ENCODE measurements at regions not wholly inside any gene's neighbourhood (a gene's known extent, or its start where the extent isn't known, plus 50 kb on each side); places are given as distances from the start of the nearest gene placed in this dataset.

DNA sequence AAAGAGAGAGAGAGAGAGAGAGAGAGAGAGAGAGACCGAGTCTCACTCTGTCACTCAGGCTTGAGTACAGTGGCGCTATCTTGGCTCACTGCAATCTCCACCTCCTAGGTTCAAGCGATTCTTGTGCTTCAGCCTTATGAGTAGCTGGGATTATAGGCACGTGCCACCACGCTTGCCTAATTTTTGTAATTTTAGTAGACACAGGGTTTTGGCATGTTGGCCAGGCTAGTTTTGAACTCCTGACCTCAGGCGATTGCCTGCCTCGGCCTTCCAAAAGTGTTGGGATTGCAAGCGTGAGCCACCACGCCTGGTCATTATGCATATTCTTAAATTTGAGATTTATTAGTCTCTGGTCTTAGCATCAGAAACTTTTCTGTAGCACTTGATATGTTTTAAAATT is 317.9 kb upstream of the ATP2B1 start:
- ChIA-PET POLR2A (no interaction called here), CTCF (no interaction called here)

DNA sequence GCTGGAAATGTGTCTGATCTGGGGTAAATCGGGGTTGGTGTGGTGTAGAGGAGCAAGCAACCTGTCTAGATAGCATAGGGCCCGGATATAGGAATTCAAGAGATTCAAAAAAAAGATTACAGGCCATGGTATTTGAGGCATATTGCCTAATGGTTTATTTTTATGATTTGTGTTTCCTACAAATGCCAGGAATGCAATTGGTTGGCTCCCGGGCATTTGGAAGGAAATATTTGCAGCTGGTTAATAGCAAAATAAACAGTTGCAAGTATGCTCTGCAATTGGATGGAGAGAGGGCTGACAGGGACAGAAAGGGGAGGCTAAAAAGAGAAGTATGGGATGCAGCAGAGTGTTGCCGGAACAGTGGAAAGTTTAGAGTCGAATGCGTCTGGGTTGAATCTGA is 315.6 kb upstream of the ATP2B1 start:
- CTCF ChIA-PET = no interaction called here
- POLR2A ChIA-PET = no interaction called here

DNA sequence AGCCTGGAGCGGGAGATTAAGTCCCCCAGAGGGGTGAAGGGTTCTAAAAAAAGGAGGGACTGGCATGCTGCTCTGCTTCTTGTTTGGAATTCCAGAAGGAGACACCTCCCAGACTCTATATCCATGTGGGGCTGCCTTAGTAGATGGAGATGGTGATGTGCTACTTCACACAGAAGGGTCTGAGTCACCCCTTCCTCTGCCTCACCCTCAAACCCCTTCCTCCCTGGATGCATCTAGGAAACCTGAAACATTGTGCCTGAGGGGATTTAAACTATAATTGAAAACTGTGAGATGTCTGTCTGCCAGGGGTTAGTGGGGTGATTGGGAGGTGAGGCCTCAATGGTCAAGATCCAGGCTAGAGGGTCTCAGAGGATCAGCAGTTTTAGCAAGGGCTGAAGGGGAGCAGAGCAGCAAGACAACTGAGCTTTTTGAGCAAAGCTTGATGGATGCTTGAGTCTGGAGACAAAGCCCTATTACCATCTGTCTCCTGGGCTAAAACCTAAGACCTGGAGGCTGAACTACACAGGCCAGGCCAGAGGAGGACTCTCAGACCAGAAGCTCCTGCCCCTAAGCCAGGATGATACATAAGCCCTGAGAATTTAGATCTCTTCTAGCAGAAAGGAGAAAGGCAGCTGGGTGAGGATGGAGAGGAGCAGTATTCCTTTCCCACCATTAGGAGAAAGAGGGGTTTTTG is 314.7 kb upstream of the ATP2B1 start:
- ChIA-PET POLR2A (no interaction called here), CTCF (no interaction called here)

DNA sequence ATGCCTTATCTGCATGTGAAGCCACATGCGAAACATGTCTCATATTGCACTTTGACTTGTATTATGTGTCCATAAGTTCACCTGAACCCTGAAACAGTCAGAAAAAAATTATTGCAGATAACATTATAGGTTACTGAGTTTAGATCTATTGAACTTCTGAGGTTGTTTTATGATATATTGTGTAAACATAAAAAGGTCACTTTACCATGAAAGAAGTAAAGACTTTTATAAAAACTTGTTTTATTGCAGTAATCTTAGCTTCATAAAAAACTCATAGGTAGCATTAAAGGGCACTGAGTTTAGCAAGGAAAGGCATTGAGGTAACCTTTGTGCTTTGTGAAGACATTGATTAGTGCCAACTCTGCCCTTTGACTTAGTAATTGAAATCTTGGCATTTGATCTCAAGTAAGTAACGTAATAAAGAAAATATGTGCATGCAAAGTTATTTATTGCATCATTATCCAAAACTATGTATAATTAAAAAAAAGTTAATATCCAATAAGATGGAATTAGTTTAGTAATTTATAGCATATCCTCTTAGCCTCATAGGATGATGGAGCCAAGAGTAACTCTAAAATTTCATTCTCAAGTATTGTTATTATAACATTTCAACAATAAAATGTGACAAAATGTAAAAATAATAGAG is 313.3 kb upstream of the ATP2B1 start:
- ChIA-PET CTCF (no interaction called here), POLR2A (no interaction called here)

DNA sequence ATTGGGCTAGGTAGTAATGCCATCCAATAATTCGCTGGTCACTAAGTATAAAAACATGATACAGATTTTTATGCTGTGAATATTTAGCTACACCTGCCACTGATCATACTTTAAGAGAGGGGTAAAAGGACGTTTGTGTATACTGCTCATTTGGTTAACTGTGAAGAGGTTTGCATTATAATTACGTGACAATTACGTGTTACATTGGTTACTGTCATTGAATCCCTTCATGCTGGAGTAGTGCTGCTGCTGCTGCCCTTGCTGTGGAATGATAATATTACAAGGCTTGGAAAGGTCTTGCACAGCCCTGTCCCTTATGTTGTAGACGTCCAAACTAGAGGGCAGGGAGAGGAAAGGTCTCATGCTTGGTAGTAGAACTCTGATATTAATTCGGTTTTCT is 312.2 kb upstream of the ATP2B1 start:
- CTCF ChIA-PET = no interaction called here
- POLR2A ChIA-PET = no interaction called here

DNA sequence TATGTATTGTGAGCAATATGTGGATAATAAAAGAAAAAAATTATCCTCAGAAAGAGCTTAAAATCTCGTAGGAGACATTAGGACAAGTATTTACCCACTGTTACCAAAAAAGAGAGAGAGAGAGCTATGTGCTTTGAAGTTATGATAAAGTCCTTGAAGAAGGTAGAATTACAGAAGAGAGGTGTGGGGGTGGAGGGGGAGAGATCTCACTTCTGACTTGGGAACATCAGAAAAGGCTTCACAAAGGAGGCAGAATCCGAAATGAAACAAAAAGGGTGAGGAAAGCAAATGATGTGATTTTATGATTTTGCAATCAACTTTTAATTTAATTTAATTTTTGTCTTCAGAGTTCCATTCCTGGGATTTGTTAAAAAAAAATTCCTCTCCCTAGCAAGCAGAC is 311.8 kb upstream of the ATP2B1 start:
- CTCF ChIA-PET = no interaction called here

DNA sequence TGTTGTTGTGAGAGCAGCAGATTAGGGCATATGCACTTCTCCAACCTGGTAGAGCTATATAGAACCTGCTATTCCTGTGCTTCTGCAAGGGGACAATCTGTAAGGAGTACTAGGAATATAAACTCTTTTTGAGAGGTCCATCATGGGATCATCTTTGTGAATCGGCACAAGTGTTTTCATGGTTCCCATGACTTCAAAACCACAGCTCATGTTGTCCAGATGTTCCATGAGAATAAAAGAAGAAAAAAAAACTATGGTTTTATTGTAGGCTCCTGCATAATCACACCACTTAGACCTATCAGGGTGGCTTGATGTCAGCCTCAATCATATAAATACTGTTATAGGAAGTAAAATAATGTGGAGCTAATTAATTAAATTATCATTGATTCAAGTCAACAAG is 311.4 kb upstream of the ATP2B1 start:
- ChIA-PET POLR2A (interaction anchor here (0.6 kb wide), 1 partner anchor 187 kb away, joined by 3 read pairs; no protein-coding TSS in a partner anchor), CTCF (no interaction called here)

More for the DNA sequence above, 311.8 kb upstream of the ATP2B1 start:
- POLR2A ChIA-PET = interaction anchor here (0.6 kb wide), 1 partner anchor 187 kb away, joined by 3 read pairs; no protein-coding TSS in a partner anchor

DNA sequence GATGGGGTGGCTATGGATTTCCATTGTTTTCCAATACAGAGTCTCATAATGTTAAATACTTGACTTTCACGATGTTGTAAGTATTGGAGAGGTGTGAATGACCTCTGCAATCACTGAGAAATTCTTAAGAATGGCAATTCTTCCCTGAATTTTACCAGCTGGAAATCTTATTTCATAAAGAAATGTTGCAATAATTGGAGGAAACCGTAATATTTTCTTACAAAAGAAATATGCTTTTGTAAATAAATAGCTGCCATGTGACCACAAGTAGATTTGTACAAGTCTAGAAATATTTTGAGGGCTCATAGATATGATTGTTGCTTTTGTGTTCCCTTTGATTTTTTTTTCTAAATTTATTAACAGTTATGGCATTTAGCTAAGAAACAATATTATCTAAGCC is 308.7 kb upstream of the ATP2B1 start:
- POLR2A ChIA-PET = no interaction called here
- CTCF ChIA-PET = no interaction called here

DNA sequence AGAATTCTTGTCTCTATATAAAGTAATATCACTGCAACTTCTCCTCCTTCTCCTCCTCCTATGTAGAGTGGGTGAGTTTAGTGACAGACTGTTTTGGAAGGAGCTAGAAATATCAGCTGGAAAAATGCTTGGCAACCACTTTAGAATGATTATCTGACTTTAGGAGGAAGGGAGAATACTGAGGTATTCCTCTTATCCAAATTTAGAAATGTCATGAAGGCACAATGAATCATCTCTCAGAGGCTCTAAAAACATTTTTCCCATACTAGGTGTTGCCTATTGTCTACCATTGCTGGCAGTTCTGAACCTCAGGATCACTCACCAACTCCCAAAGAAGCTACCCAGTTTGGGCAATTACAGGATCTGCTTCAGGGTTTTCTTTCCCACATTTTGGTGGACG is 306.6 kb upstream of the ATP2B1 start:
- ChIA-PET CTCF (no interaction called here), POLR2A (no interaction called here)

DNA sequence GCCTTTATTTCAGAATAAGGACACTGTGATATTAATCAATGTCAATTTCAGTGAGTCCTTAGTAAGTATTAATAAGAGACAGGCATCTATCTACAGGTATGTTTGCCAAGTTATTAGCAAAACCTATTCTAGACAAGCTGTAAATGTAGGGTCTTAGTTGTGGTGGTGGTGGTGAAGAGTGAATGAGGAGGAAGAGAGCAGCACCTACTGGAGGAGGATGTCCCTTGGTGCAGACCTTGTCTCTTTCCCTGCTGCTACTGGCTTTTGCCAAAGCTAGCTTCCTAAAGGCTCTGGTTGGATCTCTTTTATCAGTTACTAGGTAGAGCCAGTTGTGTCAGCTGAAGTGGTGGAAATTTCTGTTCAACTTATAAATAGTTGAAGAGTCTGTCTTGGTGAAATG is 304.8 kb upstream of the ATP2B1 start:
- ChIA-PET POLR2A (no interaction called here), CTCF (no interaction called here)

DNA sequence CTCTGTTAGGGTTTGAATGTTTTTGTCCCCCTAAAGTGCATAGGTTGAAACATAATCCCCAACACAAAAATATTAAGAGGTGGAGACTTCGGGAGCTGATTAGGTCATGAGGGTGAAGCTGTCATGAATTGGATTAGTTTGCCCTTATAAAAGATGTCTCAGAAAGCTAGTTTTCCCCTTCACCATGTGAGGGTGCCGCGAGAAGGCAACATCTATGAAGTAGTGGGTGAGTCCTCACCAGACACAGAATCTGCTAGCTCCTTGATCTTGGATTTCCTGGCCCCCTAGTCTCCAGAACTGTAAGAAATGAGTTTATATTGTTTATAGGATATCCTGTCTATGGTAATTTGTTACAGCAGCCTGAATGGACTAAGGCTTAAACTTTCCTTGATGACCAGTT is 301.5 kb upstream of the ATP2B1 start:
- ChIA-PET CTCF (interaction anchor here (0.9 kb wide), 2 partner anchors 94 to 241 kb away, joined by 3 to 4 read pairs; no protein-coding TSS in a partner anchor), POLR2A (no interaction called here)

DNA sequence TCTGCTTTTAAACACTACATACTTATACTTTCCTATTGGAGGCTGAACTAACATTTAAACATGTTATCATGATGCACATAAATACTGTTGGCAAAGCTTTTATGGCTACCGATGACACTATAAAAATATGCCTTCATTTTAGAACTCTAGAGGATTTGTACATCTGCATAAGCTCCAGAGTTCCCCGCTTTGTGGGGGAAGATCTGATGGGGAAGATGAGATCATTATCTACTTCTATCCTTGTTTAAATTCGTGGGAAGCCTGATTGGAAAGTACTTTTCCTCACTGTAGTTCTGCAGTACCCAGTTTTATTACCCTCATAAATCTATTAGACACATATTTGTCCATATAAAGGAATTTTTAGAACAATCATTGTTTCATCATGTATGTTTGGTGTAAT is 299.6 kb upstream of the ATP2B1 start:
- CTCF ChIA-PET = no interaction called here
- POLR2A ChIA-PET = no interaction called here

DNA sequence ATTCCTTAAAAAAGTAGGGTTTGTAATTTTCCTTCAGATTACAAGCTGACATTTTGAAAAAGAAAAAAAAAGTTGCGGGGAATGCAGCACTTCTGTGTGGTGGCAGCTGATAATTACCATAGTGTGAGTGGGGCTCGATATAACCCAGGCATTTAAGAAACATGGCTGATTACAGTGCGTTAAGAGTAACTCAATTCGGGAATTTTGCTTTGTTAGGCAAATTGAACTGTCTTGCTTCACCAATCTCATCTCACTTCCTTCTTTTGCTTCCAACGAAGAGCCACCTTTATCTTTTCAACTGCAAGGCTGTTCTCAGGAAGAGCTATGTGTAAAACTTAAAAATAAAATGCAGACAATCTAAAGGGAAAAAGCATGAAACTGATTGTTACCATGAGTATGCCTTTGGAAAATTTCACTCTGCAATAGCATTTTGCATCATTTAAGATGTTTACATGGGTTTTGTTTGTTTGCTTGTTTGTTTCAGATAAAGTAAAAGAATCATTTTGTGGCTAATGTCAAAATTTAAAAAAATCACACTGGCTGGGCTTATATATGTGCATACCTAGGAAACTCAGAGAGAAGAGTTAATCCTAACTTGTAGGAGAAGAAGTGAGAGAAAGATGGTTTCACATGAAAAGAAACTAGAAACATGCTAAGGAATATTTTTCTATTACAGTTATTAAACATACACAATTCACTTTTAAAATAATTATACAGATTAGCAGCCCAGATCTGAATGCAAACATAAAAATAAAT is 295.9 kb upstream of the ATP2B1 start:
- ChIA-PET CTCF (no interaction called here), POLR2A (no interaction called here)

DNA sequence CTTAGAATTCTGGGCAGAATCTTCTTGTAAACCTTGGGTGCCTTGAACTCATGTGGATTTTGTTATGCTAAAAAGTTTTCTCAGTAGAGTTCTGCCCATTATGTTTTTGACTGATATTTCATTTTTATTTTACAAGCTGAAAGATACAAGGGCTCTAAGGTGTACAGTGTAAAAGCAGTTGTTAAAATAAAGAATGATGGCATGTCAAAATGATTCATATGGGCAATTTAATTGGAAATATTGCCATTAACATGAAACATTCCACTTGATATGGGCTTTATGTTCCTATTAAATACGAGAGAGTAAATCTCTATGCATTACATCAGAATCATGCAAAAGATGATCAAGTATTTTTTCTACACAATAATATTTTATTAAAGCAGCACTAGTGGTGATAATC is 295.1 kb upstream of the ATP2B1 start:
- CTCF ChIA-PET = no interaction called here
- POLR2A ChIA-PET = no interaction called here

DNA sequence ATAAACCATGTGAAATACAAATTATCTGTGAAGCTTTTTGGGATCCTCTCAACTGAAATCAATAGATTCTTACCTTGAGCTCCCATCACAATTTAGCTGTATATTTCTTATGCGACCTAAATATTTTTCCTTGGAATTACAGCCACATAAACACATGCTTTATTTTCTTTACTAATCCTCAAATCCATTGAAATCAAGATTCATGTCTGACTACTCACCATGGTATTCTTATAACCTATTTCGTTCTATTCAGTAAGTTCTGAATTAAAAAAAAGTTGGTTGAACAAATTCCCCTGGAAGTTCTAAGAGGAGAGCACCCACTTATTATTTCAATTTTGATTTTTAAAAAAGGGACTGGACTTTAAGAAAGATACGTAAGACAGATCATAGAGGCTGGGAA is 292.1 kb upstream of the ATP2B1 start:
- ChIA-PET POLR2A (no interaction called here), CTCF (no interaction called here)

DNA sequence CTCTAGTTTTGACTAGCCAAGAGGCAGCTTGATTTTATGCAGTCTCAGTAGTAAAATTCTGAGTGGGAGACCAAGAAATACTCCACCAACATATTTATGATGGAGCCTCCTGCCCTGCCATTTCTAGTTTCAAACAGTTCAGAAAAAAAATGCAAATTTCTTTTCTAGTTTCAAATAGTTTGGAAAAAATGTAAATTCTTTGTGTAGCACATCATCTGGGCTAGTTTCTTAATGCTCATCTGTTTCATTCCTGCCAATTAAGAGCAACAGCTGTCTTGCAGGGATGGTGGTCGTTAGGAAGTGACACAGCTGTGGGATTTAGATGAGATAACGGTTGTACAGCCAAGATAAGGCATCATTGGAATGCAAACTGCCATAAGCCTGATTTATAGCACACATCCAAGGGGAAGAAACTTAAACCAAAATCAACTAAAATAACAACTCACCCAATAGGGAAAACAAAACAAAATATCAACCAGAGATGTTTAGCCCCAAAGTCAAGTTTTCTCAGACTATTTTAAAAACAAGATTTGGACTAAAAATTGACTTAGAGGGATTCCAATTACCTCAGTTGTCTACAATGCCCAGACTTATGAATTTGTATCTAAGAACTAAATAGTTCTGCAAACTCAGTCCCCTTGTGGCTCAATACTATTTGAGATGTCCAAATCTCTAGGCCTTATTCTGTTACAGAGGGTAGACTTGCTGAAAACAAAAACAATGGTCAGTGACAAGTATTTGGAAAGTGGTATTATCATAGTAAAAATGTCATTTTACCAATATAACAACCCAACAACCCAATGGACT is 291.3 kb upstream of the ATP2B1 start:
- POLR2A ChIA-PET = no interaction called here
- CTCF ChIA-PET = no interaction called here

DNA sequence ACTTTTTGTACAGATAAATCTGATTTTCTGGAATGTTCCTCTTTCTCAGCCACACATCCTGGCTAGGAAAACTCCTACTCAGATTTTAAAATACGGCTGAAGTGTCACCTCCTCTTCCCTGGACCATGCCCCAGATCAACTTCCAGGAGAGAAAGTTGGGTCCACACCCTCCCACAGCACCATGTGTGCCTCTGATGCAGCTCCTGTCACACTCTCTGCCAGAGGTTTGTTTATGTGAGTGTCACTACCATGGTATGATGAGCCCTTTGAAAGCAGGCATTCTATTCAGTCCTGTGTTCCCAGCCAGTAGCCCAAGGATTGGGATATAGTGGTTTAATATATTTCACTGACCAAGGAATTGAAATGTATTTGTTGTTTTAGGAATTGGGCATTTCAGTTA is 287.2 kb upstream of the ATP2B1 start:
- POLR2A ChIA-PET = interaction anchor here (0.5 kb wide), 1 partner anchor 471 kb away, joined by 4 read pairs; no protein-coding TSS in a partner anchor

DNA sequence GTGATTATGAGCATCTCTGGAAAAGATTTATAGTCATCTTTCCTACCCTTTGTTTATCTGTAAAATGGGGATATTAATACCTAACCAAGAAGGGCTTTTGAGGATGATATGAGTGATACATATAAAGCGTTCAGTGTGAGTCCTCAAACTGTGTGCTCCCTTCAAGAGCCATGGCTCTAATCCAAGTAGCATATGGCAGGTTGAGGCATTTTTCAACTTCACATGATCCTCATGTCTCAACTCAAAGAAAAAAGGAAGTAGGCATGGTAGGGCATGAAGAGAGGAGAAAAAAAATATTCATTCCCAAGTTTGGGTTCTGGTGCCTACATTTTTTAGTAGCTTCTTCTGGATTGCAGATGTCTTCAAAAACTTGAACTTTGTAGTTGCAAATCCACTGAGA is 286.3 kb upstream of the ATP2B1 start:
- CTCF ChIA-PET = no interaction called here
- POLR2A ChIA-PET = no interaction called here

More for the DNA sequence above, 287.2 kb upstream of the ATP2B1 start:
- CTCF ChIA-PET = no interaction called here

DNA sequence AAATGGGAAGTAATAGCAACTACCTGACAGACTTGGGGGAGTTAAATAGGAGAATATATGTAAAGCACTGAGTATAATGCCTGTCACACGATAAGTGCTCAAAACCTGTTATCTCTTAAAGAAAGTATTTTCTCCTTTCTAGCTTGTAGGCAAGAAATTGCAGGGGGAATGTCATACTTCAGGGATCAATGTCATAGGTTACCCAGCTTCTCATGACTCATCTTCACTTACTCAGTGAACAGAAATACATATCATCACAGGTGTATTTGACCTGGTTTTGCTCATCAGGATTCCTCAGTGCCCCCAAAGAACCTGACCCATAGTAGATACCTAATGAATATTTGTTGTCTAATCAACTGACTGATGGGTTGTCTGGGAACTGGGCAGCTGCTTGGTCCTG is 285.0 kb upstream of the ATP2B1 start:
- CTCF ChIA-PET = no interaction called here
- POLR2A ChIA-PET = no interaction called here

DNA sequence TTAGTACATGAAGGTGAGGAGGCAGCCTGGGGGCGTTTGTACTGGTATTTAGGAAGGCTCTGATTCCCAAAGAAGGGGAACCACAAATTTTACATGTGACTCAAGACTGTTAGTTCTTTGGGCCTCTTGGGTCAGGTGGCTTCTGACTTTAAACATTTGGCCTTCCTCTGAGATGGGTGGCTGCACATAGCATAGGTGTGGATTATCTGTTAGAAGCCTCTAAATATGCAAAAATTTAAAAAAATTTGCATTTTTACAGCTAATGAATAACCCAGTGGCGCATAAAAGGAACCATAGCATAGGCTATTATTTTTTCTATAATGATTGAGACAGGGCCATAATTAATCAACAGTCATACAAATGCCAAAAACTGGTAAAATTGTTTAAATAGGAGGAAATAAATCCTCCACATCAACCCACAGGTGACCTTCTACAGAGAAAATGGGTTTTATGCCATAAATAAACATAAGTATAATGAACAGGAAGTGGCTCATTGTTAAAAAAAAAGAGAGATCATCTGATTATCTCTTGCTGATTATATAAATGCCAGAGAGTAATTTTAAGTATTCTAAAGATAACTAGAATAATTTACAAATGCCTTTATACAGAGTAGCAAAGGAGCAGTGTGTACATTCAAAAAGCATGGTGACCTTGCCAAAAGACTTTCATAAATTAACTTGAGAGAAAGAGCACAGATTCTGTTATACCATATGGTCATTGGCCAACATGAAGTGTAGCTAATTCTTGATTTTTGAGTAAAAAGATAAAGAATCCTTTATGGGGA is 284.2 kb upstream of the ATP2B1 start:
- ChIA-PET POLR2A (no interaction called here), CTCF (no interaction called here)
